ENCODE measurements at regions not wholly inside any gene's neighbourhood (a gene's known extent, or its start where the extent isn't known, plus 50 kb on each side); places are given as distances from the start of the nearest gene placed in this dataset.

- no peak for DNase-seq (ENCODE audit: low read depth in 4 of 4, low spot score in 2 of 4)
Observed at GRCh38 chr4:83699358-83699757, 163.4 kb downstream of the GPAT3 start.

DNA sequence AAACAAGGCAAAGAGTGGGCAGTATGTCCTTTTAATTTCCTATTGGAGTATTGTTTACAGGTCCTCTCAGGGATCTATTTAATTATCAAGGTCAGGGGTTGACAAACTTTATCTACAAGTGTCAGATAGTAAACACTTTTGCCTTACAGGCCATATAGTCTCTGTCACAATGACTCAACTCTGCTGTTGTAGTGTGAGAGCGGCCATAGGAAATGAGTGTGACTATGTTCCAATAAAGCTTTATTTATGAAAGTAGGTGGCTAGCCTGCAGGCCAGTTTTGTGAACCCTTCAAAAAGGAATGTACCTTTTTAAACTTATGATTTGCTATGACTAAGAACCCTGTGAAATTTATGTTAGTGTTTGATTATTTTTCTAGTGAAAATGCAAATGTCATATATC, 156.1 kb downstream of the GPAT3 start:
- no peak for DNase-seq (ENCODE audit: low read depth in 4 of 4, low spot score in 2 of 4)

- DNase-seq (ENCODE audit: low read depth in 4 of 4, low spot score in 2 of 4) = no peak
Observed at GRCh38 chr4:83686166-83686565, 150.3 kb downstream of the GPAT3 start.

- no peak for DNase-seq (ENCODE audit: low read depth in 4 of 4, low spot score in 2 of 4)
Observed at GRCh38 chr4:83679692-83680091, 143.8 kb downstream of the GPAT3 start.

DNA sequence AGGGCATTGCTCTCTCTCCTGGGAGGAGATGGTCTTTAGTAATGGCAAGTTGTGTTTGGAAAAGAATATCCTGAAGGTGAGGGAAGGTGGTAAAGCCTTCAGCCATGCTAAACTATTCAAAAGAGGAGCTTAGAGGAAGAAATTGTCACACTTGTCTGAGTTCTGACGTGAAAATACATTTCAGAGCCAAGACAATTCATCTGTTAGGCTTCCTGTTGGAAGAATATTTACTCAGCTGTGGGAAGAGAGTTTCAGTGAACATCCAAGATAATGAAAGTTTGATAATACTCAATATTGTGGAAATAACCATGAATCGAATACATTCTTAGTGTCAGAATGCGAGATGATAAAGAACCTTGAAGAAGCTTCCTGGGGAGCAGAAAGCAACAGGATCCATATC, 143.3 kb downstream of the GPAT3 start:
- no peak for DNase-seq (ENCODE audit: low read depth in 4 of 4, low spot score in 2 of 4)

GRCh38 chr4:83677656-83678055, 141.7 kb downstream of the GPAT3 start:
- no peak for DNase-seq (ENCODE audit: low read depth in 4 of 4, low spot score in 2 of 4)

DNA sequence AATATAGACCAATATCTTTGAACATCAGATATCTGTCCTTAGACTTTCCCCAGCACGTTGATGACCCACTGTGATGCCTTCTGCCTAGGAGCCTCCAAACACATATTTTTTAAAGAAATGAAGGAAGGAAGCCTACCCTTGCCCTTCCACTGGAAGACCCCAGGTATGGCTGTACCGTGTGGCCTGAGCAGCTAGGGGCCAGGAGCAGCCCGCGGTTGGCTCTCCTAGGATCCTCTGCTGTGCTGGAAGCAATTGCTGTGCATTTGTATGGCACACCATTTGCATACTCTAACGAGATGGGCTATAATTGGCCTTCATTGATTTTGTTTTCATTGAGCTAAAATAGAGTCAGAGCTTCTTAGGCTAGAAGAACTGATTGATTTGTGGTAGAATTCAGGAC, 128.8 kb downstream of the GPAT3 start:
- DNase-seq (ENCODE audit: low read depth in 4 of 4, low spot score in 2 of 4) = no peak

DNA sequence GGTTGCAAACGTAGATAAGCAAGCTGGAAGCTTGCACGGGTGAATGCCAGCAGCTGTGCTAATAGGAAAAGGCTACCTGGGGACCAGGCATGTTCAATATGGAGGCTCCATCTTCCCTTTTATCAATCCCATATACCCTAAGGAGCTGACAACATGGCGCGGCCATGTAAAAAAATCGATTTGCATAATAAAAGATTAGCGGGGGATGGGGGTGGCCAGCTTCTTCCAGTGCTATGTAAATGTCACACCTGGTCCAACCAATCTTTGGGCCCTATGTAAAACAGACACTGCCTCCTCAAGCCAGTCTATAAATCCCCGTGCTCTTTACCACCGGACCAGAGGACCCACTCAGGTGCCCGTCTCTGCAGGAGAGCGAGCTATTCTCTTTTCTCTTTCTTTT, 128.2 kb downstream of the GPAT3 start:
- no peak for DNase-seq (ENCODE audit: low read depth in 4 of 4, low spot score in 2 of 4)

GRCh38 chr4:83662204-83662603, 126.3 kb downstream of the GPAT3 start:
- no peak for DNase-seq (ENCODE audit: low read depth in 4 of 4, low spot score in 2 of 4)

- no peak for DNase-seq (ENCODE audit: low read depth in 4 of 4, low spot score in 2 of 4)
Observed at GRCh38 chr4:83661359-83661758, 125.5 kb downstream of the GPAT3 start.

DNA sequence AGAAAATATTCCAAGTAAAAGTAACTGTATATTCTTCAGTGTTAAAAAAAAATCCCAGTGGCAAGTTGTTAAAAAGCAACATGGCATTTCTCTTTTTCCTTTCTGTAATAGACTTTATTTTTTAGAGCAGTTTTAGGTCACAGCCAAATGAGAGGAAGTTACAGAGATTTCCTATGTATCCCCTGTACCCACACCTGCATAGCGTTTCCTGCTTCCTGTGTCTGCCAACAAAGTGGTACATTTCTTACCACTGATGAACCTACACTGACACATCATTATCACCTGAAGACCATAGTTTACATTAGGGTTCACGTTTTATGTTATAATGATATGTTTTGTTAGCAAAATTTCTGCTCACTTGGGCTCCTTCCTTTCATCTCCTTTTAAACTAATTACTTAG, 124.7 kb downstream of the GPAT3 start:
- DNase-seq (ENCODE audit: low read depth in 4 of 4, low spot score in 2 of 4) = no peak

DNA sequence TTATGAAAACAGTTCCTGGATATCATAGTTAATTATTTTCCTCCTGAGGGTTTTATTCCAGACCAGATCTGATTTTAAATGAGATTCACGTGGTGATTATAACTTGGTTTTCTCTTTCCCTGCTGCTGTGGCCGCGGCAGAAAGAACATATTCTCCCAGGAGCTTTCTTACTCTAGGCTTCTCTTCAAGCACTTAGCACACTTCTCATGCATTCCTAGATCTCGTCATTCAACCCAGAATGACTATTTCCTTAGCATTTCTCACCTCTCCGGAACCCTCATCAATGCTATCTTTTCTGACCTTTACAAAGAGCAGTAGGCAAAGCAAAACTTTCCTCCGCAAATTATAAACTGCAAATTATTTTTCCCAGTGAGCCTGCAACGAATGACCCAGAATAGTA, 122.9 kb downstream of the GPAT3 start:
- no peak for DNase-seq (ENCODE audit: low read depth in 4 of 4, low spot score in 2 of 4)

DNA sequence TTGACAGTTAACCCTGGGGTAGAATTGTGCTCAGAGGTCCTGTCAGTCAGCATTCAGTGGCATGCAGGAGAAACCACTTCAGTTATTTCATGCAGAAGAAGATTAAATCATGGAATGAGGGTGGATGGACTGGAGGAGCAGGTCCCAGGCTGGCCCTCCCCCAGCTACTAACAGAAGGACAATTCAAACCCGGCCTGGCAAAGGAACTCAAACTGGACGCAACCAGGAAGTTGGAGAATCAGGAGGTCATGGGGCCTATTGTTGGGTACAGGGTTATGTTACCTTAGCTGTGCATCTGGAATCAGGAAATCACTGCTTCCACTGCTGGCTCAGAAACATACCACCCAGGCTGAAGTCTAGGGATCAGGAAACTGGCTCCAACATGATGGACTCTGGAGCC, 121.4 kb downstream of the GPAT3 start:
- no peak for DNase-seq (ENCODE audit: low read depth in 4 of 4, low spot score in 2 of 4)
